ENCODE measurements at regions not wholly inside any gene's neighbourhood (a gene's known extent, or its start where the extent isn't known, plus 50 kb on each side); places are given as distances from the start of the nearest gene placed in this dataset.

GRCh38 chr4:100056701-100057100 lies 106.6 kb upstream of the H2AZ1 start:
- Histone ChIP-seq H3K36me3 (ENCODE audit: control insufficient read depth, insufficient read depth, low read length) (no peaks in the 10 kb centered on the region), H3K4me3 (replicated peaks; ENCODE audit: low read depth, low read length) (no peak overlapping the region), H3K27me3 (replicated peaks; ENCODE audit: control insufficient read depth, insufficient read depth, low read length) (no peaks in the 10 kb centered on the region)
- TF ChIP-seq CTCF (IDR thresholded peaks at IDR 0.05; ENCODE audit: insufficient read depth, low read length, poor library complexity, severe bottlenecking) = no peak
- no peak for DNase-seq (ENCODE audit: extremely low read depth, insufficient read length)

DNA sequence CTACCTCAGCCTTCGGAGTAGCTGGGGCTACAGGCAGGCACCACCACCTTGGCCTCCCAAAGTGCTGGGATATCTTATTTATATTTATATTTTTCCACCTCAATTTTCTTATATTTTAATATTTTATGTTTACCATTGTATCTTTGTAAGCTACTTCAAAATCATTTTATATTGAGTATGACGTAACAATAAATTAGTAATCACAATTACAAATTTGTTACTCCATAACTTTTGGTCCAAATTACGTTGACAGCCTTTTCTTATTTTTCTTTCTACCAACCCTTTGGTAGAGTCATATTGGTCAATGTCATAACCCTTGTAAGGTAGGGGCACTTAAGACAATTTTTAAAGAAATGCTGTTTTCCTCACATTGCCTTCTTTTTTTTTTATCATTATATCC lies 104.0 kb upstream of the H2AZ1 start:
- TF ChIP-seq CTCF (IDR thresholded peaks at IDR 0.05; ENCODE audit: insufficient read depth, low read length, poor library complexity, severe bottlenecking) = no peak
- H3K4me3 ChIP-seq (replicated peaks; ENCODE audit: low read depth, low read length) = no peak overlapping the region
- H3K36me3 ChIP-seq (ENCODE audit: control insufficient read depth, insufficient read depth, low read length) = no peaks in the 10 kb centered on the region
- no peak for DNase-seq (ENCODE audit: extremely low read depth, insufficient read length)
- H3K27me3 ChIP-seq (replicated peaks; ENCODE audit: control insufficient read depth, insufficient read depth, low read length) = no peaks in the 10 kb centered on the region

- Histone ChIP-seq H3K27me3 (replicated peaks; ENCODE audit: control insufficient read depth, insufficient read depth, low read length) (no peaks in the 10 kb centered on the region), H3K4me3 (replicated peaks; ENCODE audit: low read depth, low read length) (no peak overlapping the region), H3K36me3 (ENCODE audit: control insufficient read depth, insufficient read depth, low read length) (no peaks in the 10 kb centered on the region)
- TF ChIP-seq CTCF (IDR thresholded peaks at IDR 0.05; ENCODE audit: insufficient read depth, low read length, poor library complexity, severe bottlenecking) = no peak
- no peak for DNase-seq (ENCODE audit: extremely low read depth, insufficient read length)
Measured at GRCh38 chr4:100049872-100050271, 99.8 kb upstream of the H2AZ1 start.

GRCh38 chr4:100042711-100043110 lies 92.6 kb upstream of the H2AZ1 start:
- Histone ChIP-seq H3K4me3 (replicated peaks; ENCODE audit: low read depth, low read length) (no peak overlapping the region), H3K36me3 (ENCODE audit: control insufficient read depth, insufficient read depth, low read length) (no peaks in the 10 kb centered on the region), H3K27me3 (replicated peaks; ENCODE audit: control insufficient read depth, insufficient read depth, low read length) (no peaks in the 10 kb centered on the region)
- DNase-seq (ENCODE audit: extremely low read depth, insufficient read length) = no peak
- TF ChIP-seq CTCF (IDR thresholded peaks at IDR 0.05; ENCODE audit: insufficient read depth, low read length, poor library complexity, severe bottlenecking) = no peak

DNA sequence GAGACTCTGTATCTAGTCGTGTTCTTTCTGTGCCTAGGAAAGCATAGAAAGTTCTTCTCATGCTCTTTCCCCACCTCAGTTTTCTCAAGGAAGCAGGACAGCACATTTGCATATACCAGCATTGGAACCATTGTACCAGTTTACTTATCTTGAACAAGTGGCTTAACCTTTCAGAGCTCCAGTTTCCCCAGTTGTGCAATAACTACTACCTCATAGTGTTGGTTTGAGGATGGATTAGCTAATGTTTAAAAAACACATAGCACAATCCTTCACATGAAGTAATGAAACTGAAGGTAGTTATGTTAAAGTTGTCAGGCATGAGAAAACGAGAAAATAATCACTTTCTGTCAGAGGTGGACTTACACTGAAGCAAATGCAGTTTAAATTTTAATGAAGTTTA lies 92.2 kb upstream of the H2AZ1 start:
- no peak overlapping the region for H3K4me3 ChIP-seq (replicated peaks; ENCODE audit: low read depth, low read length)
- no peak for DNase-seq (ENCODE audit: extremely low read depth, insufficient read length)
- no peak for TF ChIP-seq CTCF (IDR thresholded peaks at IDR 0.05; ENCODE audit: insufficient read depth, low read length, poor library complexity, severe bottlenecking)
- no peaks in the 10 kb centered on the region for H3K36me3 ChIP-seq (ENCODE audit: control insufficient read depth, insufficient read depth, low read length)
- no peaks in the 10 kb centered on the region for H3K27me3 ChIP-seq (replicated peaks; ENCODE audit: control insufficient read depth, insufficient read depth, low read length)

DNA sequence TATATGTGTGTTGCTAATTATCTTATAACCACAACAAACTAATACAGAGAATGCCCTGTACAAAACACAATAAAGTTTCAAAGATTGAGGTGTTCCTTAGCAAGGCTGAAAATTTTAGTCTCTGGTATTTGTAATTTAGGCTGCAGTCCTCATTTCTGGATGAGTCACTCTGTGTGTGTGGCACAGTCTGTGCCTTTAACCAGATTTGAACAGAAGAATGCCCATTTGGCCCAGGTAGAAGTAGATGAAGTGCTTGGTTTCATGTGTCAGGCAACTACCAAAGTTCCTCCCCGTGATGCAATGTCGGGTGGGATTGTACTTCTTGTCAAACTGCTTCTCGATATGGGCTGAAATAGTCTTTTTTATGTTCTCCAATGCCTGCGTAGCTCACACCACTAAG lies 91.6 kb upstream of the H2AZ1 start:
- DNase-seq (ENCODE audit: extremely low read depth, insufficient read length) = no peak
- no peaks in the 10 kb centered on the region for H3K36me3 ChIP-seq (ENCODE audit: control insufficient read depth, insufficient read depth, low read length)
- no peak for TF ChIP-seq CTCF (IDR thresholded peaks at IDR 0.05; ENCODE audit: insufficient read depth, low read length, poor library complexity, severe bottlenecking)

More for the DNA sequence above, 91.6 kb upstream of the H2AZ1 start:
- Histone ChIP-seq H3K27me3 (replicated peaks; ENCODE audit: control insufficient read depth, insufficient read depth, low read length) (no peaks in the 10 kb centered on the region), H3K4me3 (replicated peaks; ENCODE audit: low read depth, low read length) (no peak overlapping the region)
